ENCODE measurements at regions not wholly inside any gene's neighbourhood (a gene's known extent, or its start where the extent isn't known, plus 50 kb on each side); places are given as distances from the start of the nearest gene placed in this dataset.
"Not testable (repeated sequence)": the region's sequence is repeated elsewhere in the genome, so short reads cannot be mapped to it uniquely, and the experiment has no call there.

DNA sequence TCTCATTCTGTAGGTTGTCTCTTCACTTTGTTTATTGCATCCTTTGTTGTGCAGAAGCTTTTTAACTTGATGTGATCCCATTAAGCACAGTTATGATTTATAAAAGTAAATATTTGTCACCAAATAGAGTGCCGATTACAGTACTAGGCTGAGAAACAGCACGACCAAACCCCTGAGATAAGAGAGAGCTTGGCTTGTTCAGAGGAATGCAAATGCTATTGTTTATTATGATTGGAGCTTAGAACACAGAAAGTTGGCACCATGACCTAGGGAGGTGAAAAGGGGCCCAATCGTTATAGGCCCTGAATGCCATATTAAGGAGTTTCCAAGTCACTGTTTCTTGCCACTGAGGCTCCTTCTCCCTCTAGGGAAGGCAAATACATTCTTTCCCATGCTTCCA, 214.9 kb downstream of the KITLG start:
- Histone ChIP-seq H3K4me1 (peaks cover 15% of the 10 kb centered on the region), H3K27me3 (ENCODE audit: low read depth) (no peaks in the 10 kb centered on the region), H3K4me3 (no peak overlapping the region), H3K36me3 (replicated peaks) (no peaks in the 10 kb centered on the region), H3K9me3 (0 out of 2 replicates have a peak, but pooled peaks cover 2% of the 10 kb centered on the region)
- in situ Hi-C loops (cut with MboI; ENCODE audit: low sequenced_read_pairs) = no loop called here
- DNase-seq (ENCODE audit: low spot score in 2 of 2) = no peak

DNA sequence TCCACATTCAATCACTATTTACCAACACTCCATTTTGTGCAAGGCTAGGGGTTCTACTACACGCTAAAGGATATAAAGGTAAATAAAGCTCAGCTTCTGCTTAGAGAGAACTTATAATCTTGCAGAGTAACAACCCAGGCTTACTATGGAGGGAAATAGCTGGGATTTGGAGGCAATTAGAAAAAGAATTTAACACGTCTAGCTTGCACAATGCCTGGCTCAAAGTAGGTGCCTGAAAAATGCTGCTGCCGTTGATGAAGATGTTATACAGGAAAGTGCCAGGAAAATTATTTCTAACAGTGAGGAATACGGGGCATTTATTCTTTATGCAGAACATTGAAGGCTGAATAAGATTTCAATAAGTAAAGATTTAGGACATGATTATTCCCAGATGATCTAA, 214.2 kb downstream of the KITLG start:
- in situ Hi-C loops (cut with MboI; ENCODE audit: low sequenced_read_pairs) = no loop called here
- H3K4me3 ChIP-seq = no peak overlapping the region

DNA sequence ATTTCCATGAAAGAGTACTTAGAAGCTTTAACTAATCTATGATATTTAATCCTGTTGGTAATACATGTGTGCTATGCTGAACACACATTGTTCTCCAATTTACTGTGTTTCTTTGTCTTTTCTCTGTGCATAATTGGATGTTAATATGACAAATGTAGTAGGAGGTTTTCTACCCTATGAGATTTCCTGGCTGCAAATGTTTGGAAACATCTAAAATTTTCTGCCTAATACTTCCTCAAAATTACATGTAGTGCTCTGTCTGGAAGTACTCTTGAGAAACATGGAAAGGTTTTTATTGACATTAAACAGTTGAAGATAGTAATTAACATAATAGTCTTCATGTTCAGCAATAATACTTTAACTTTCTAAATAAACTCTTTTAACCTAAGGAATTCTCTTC, 213.0 kb downstream of the KITLG start:
- peaks cover 15% of the 10 kb centered on the region for H3K4me1 ChIP-seq
- H3K36me3 ChIP-seq (replicated peaks) = no peaks in the 10 kb centered on the region
- H3K27me3 ChIP-seq (ENCODE audit: low read depth) = no peaks in the 10 kb centered on the region
- DNase-seq (ENCODE audit: low spot score in 2 of 2) = no peak
- H3K4me3 ChIP-seq = no peak overlapping the region
- H3K9me3 ChIP-seq = no peaks in the 10 kb centered on the region
- in situ Hi-C loops (cut with MboI; ENCODE audit: low sequenced_read_pairs) = no loop called here

More for the DNA sequence above, 214.2 kb downstream of the KITLG start:
- Histone ChIP-seq H3K36me3 (replicated peaks) (no peaks in the 10 kb centered on the region), H3K27me3 (ENCODE audit: low read depth) (no peaks in the 10 kb centered on the region), H3K9me3 (0 out of 2 replicates have a peak, but pooled peaks cover 2% of the 10 kb centered on the region), H3K4me1 (peaks cover 15% of the 10 kb centered on the region)
- no peak for DNase-seq (ENCODE audit: low spot score in 2 of 2)

DNA sequence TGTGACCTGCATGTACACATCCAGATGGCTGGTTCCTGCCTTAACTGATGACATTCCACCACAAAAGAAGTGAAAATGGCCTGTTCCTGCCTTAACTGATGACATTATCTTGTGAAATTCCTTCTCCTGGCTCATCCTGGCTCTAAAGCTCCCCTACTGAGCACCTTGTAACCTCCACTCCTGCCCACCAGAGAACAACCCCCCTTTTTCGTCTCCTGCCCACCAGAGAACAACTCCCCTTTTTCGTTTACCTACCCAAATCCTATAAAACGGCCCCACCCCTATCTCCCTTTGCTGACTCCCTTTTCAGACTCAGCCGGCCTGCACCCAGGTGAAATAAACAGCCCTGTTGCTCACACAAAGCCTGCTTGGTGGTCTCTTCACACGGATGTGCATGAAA, 212.2 kb downstream of the KITLG start:
- H3K9me3 ChIP-seq; DNase-seq (ENCODE audit: low spot score in 2 of 2); H3K36me3 ChIP-seq (replicated peaks); H3K4me1 ChIP-seq; H3K27me3 ChIP-seq (ENCODE audit: low read depth); in situ Hi-C loops (cut with MboI; ENCODE audit: low sequenced_read_pairs); H3K4me3 ChIP-seq: not testable (repeated sequence)

DNA sequence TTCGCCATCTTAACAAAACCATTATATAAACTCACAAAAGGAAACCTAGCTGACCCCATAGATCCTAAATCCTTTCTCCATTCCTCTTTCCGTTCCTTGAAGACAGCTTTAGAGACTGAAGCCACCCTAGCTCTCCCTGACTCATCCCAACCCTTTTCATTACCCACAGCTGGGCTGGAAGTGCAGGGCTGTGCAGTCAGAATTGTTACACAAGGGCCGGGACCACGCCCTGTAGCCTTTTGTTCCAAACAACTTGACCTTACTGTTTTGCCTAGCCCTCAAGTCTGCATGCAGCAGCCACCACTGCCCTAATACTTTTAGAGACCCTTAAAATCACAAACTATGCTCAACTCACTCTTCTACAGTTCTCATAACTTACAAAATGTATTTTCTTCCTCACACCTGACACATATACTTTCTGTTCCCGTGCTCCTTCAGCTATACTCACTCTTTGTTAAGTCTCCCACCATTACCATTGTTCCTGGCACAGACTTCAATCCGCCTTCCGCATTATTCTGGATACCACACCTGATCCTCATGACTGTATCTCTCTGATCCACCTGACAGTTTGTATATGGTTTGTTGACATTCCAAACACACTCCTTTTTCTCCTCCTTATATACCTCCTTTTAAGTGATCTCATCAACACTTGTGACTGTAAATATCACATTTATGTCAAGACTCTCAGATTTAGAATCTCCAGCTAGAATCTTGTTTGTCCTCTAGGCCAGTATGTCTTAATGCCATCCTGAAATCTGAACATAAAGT, 208.7 kb downstream of the KITLG start:
- Histone ChIP-seq H3K4me1 (no peaks in the 10 kb centered on the region), H3K9me3 (no peaks in the 10 kb centered on the region), H3K4me3 (no peak overlapping the region), H3K27me3 (ENCODE audit: low read depth) (no peaks in the 10 kb centered on the region), H3K36me3 (replicated peaks) (no peaks in the 10 kb centered on the region)
- in situ Hi-C loops (cut with MboI; ENCODE audit: low sequenced_read_pairs) = no loop called here
- peak in 1 of 2 experiments; percentile 15 for DNase-seq (ENCODE audit: low spot score in 2 of 2)

DNA sequence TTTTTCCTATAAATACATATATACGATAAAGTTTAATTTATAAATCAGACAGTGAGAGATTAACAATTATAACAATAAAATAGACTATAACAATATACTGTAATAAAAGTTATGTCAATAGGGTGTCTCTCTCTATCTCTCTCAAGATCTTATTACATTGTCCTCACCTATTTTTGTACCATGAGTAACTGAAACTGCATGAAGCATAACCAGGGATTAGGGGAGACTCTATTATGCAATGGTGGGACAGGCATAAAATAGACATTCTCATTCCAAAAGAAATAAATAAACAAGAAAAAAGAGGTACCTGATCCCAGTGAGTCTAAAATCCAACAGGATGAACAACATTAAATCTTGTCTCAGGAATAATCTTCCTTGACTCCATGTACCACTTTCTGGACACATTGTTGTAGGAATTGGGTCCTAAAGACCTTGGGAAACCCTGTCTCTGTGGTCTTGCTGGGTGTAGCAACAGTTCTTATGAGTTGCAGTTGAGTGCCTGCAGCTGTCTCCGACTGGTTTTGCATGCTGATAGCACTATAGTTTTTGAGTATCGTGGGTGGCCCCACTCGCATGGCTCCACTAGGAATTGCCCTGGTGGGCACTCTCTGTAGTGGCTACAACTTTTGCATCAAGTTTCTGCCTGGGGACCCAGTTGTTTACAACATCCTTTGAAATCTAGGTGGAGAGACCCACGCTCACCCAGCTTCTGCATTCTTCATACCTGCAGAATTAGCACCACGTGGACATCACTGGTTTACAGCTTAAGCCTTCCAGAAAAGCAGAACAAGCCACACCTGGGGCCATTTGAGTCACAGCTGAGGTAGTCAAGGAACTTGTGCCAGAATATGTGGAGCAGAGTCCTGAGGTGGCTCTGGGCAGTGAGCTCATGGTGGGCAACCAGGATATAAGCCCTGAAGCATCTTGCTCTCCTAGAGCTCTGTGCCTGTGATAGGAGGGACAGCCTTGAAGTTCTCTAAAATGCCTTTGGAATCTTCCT, 204.7 kb downstream of the KITLG start:
- Histone ChIP-seq H3K27me3 (ENCODE audit: low read depth) (no peaks in the 10 kb centered on the region), H3K9me3 (no peaks in the 10 kb centered on the region), H3K36me3 (replicated peaks) (no peaks in the 10 kb centered on the region), H3K4me1 (no peaks in the 10 kb centered on the region), H3K4me3 (no peak overlapping the region)
- in situ Hi-C loops (cut with MboI; ENCODE audit: low sequenced_read_pairs) = no loop called here
- DNase-seq (ENCODE audit: low spot score in 2 of 2) = no peak

DNA sequence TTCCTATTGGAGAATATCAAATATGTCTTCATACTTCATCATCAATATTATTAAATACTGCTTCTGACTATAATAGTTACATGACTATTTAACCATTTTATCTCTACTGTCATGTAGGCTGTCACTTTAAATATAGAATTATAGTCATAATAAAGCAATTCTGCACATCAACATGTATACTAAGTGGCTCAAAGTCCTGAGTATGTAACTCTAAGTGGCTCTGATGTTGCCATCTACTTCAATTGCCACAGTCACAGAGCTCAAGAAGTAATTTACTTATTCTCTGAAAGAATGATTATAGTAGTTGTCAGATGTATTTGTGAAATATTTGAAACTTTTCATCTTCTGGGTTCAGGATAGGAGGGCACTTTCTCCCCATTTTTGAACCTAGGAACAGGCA, 202.3 kb downstream of the KITLG start:
- Histone ChIP-seq H3K27me3 (ENCODE audit: low read depth) (no peaks in the 10 kb centered on the region), H3K4me3 (no peak overlapping the region), H3K4me1 (no peaks in the 10 kb centered on the region), H3K9me3 (no peaks in the 10 kb centered on the region), H3K36me3 (replicated peaks) (no peaks in the 10 kb centered on the region)
- DNase-seq (ENCODE audit: low spot score in 2 of 2) = no peak
- in situ Hi-C loops (cut with MboI; ENCODE audit: low sequenced_read_pairs) = no loop called here

DNA sequence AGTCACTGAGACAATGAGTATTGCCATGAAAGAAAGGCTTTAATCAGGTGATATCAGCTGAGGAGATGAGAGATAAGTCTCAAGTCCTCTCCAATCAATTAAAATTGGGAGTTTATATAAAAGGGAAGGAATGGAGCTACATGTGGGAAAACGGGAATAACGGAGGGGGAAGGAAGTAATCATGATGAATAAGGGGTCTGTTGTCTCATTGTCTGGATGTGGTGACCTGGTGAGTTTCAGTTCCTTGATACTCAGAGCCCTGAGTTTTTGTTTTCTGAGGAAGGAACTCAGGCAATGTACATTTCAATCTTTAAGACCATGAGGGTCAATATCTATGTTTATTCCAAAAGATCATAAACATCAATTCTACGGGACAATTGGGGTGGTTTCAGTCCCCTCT, 198.8 kb downstream of the KITLG start:
- in situ Hi-C loops (cut with MboI; ENCODE audit: low sequenced_read_pairs) = no loop called here
- no peak for DNase-seq (ENCODE audit: low spot score in 2 of 2)

DNA sequence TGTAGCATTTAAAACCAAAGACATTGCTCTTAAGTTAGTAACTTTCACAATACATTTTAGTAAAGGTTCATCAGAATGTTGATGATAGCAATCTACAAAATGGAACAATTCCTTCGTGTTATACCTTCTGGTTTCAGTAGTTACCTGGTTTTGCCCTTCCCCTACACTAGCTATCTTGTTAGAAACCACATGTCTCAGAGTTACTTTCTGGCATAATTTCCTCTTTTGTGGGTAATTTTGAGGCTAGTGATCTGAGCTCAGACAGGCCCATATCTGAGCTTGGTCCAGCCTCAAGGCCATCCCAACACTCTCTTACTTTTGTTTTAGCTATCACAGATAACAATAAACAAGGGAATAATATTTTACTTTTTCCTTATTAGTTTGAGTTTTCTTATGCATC, 196.9 kb downstream of the KITLG start:
- H3K4me1 ChIP-seq = no peaks in the 10 kb centered on the region
- H3K9me3 ChIP-seq = no peaks in the 10 kb centered on the region
- in situ Hi-C loops (cut with MboI; ENCODE audit: low sequenced_read_pairs) = no loop called here
- no peaks in the 10 kb centered on the region for H3K27me3 ChIP-seq (ENCODE audit: low read depth)
- no peak for DNase-seq (ENCODE audit: low spot score in 2 of 2)
- no peaks in the 10 kb centered on the region for H3K36me3 ChIP-seq (replicated peaks)
- no peak overlapping the region for H3K4me3 ChIP-seq

More for the DNA sequence above, 198.8 kb downstream of the KITLG start:
- no peaks in the 10 kb centered on the region for H3K4me1 ChIP-seq
- H3K36me3 ChIP-seq (replicated peaks) = no peaks in the 10 kb centered on the region
- H3K9me3 ChIP-seq = no peaks in the 10 kb centered on the region
- H3K27me3 ChIP-seq (ENCODE audit: low read depth) = no peaks in the 10 kb centered on the region
- no peak overlapping the region for H3K4me3 ChIP-seq

DNA sequence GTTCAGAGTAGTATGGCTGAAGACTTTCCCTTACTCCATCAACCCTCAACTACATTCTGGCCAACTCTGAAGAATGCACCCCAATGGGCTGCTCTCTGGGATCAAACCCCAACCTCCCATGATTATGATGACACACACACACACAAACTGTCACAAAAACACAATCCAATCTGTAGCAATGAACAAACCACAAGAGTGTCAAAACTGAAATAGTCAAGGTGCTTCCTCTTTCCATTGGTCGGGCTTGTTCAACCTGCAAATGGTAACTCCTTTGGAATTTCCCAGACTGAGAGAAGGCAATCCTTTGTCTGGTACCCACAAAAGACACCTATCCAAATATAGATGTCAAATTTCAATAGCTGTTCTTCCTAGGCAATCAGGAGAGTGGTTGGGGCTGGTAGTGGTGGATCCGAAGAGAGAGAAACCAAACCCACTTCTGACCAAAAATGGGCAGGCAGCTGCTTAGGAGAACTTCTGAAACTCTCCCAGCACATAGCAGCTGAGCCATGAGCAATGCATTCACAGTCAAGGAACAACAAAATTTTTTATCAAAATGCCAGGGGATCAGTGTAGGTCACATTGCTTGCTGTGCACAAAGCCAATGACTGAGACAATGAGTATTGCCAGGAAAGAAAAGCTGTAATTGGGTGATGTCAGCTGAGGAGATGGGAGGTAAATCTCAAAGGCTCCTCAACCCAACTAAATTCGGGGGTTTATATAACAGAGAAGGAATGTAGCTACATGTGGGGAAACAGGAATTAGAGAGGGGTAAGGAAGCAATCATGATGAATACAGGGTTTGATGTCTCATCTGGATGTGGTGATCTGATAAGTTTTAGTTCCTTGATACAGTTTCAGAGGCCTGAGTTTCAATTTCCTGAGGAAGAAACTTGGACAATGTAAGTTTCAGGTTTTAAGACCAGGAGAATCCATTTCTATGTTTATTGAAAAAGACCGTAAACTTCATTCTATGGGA, 191.4 kb downstream of the KITLG start:
- Histone ChIP-seq H3K4me1 (peaks cover 3% of the 10 kb centered on the region; the same call in 1 of the 2 replicates), H3K9me3 (no peaks in the 10 kb centered on the region), H3K4me3 (no peak overlapping the region), H3K27me3 (ENCODE audit: low read depth) (no peaks in the 10 kb centered on the region), H3K36me3 (replicated peaks) (no peaks in the 10 kb centered on the region)
- in situ Hi-C loops (cut with MboI; ENCODE audit: low sequenced_read_pairs) = no loop called here
- DNase-seq (ENCODE audit: low spot score in 2 of 2) = no peak

DNA sequence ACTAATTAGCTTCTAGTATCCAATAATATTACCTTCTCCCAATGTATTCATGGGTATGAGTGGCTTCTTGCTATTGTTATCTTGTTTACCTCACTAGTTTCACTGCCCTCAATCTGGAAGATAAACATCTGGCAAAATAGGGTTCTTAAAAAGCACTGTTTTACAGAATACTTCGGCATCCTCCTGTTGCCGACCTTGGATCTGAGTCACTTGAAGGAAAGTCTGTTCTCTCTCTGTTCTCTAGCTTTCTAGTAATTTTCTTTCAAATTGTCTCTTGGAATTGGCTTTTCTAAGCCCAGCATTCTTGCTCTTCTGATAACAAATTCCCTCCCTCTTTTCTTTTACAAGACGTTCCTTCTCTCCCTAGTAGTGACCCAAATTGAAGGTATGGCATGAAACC, 189.5 kb downstream of the KITLG start:
- DNase-seq (ENCODE audit: low spot score in 2 of 2) = no peak
- in situ Hi-C loops (cut with MboI; ENCODE audit: low sequenced_read_pairs) = no loop called here
- Histone ChIP-seq H3K4me3 (no peak overlapping the region), H3K36me3 (replicated peaks) (no peaks in the 10 kb centered on the region), H3K4me1 (peaks cover 3% of the 10 kb centered on the region; the same call in 1 of the 2 replicates), H3K27me3 (ENCODE audit: low read depth) (no peaks in the 10 kb centered on the region), H3K9me3 (no peaks in the 10 kb centered on the region)

DNA sequence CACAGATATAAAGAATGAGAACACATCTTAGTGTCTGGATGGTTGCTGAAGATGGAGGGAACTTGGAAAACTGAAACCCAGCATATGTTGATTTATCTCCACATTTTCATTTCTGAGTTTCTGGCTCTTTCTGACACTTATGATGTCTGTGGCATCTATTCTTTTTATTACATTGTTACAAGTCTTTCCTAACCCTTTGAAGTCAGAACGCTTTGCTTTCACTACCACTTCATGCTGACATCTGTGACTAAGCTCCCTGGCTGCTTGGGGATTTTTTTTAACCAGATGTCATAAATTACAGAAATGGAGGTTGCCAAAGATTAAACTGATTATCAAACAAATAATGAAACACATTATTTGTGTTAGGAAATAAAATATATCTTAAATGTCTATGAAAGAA, 188.7 kb downstream of the KITLG start:
- no peaks in the 10 kb centered on the region for H3K9me3 ChIP-seq
- no peaks in the 10 kb centered on the region for H3K27me3 ChIP-seq (ENCODE audit: low read depth)
- no peaks in the 10 kb centered on the region for H3K36me3 ChIP-seq (replicated peaks)
- no peak overlapping the region for H3K4me3 ChIP-seq
- in situ Hi-C loops (cut with MboI; ENCODE audit: low sequenced_read_pairs) = no loop called here
- DNase-seq (ENCODE audit: low spot score in 2 of 2) = no peak
- H3K4me1 ChIP-seq = peaks cover 3% of the 10 kb centered on the region; the same call in 1 of the 2 replicates

Measured in HAP-1 (cell line).